Gastrocnemius medialis (tissue), 4 donors: ENCODE measurements at regions not wholly inside any gene's neighbourhood (a gene's known extent, or its start where the extent isn't known, plus 50 kb on each side); places are given as distances from the start of the nearest gene placed in this dataset.

Experiments
- POLR2A ChIP-seq, 2 donors: fragments of 450-650 bp; IDR thresholded peaks; one replicate each; pipeline ENCODE4 v1.6.1; 2017; ENCODE audit warnings: antibody characterized with exemption in 2 of 2, mild to moderate bottlenecking in 2 of 2, moderate library complexity in 2 of 2
- TF ChIP-seq, protein P1 (sequence below), 5 experiments: fragments of 450-650 bp in 3 of 5; fragments of 200-600 bp in 2 of 5; sonication (generic) in 2 of 5; IDR thresholded peaks in 4 of 5; conservative IDR thresholded peaks in 1 of 5; 1 replicate in 4 of 5; 2 replicates in 1 of 5; pipeline ENCODE4 v1.5.1; 2016 to 2019; ENCODE audit warnings: antibody characterized with exemption in 5 of 5, mild to moderate bottlenecking in 3 of 5, moderate library complexity in 3 of 5

- TF ChIP-seq, protein P1, sequence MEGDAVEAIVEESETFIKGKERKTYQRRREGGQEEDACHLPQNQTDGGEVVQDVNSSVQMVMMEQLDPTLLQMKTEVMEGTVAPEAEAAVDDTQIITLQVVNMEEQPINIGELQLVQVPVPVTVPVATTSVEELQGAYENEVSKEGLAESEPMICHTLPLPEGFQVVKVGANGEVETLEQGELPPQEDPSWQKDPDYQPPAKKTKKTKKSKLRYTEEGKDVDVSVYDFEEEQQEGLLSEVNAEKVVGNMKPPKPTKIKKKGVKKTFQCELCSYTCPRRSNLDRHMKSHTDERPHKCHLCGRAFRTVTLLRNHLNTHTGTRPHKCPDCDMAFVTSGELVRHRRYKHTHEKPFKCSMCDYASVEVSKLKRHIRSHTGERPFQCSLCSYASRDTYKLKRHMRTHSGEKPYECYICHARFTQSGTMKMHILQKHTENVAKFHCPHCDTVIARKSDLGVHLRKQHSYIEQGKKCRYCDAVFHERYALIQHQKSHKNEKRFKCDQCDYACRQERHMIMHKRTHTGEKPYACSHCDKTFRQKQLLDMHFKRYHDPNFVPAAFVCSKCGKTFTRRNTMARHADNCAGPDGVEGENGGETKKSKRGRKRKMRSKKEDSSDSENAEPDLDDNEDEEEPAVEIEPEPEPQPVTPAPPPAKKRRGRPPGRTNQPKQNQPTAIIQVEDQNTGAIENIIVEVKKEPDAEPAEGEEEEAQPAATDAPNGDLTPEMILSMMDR (IDR thresholded peaks at IDR 0.05 in 4 of 5, conservative IDR thresholded peaks at IDR 0.05 in 1 of 5) = no peak
- no peak for TF ChIP-seq POLR2A (IDR thresholded peaks at IDR 0.05)
Measured at GRCh38 chr1:14138687-14139086, 438.7 kb downstream of the PRDM2 start.
